Stimulated activated effector memory CD8-positive, alpha-beta T cell treated with anti-CD3 and anti-CD28 coated beads, Interleukin-12 subunit alpha, Interleukin-12 subunit beta, amount 100 ng/mL, for 72 hours (primary cell): ENCODE measurements at regions not wholly inside any gene's neighbourhood (a gene's known extent, or its start where the extent isn't known, plus 50 kb on each side); places are given as distances from the start of the nearest gene placed in this dataset.
"Not testable (repeated sequence)": the region's sequence is repeated elsewhere in the genome, so short reads cannot be mapped to it uniquely, and the experiment has no call there.

ENCODE experiments used
- ATAC-seq: fragments of 150-1000 bp; cut with Tn5 transposase; 2 replicates; pipeline ENCODE4 v1.10.0; 2021
- DNase-seq, 2 donors: peaks; one replicate each; pipeline ENCODE4 v3.0.0; 2021 to 2022; ENCODE audit warnings: low spot score in 2 of 2
- H3K27ac Mint-ChIP-seq: one replicate; pipeline ENCODE4 v1.8.0; 2022; ENCODE audit warnings: mild to moderate bottlenecking, mixed read lengths
- H3K36me3 Mint-ChIP-seq: one replicate; pipeline ENCODE4 v1.8.0; 2022; ENCODE audit warnings: mild to moderate bottlenecking, mixed read lengths
- H3K4me1 Mint-ChIP-seq: one replicate; pipeline ENCODE4 v1.8.0; 2022; ENCODE audit warnings: mixed read lengths
- H3K4me3 Mint-ChIP-seq: one replicate; pipeline ENCODE4 v1.8.0; 2022; ENCODE audit warnings: mild to moderate bottlenecking, mixed read lengths
- H3K9me3 Mint-ChIP-seq: one replicate; pipeline ENCODE4 v1.8.0; 2022; ENCODE audit warnings: mixed read lengths

GRCh38 chr5:152623951-152624350, 218.9 kb upstream of the NMUR2 start:
- no peak for DNase-seq
- no peaks in the 10 kb centered on the region for H3K4me1 Mint-ChIP-seq
- no peaks in the 10 kb centered on the region for H3K36me3 Mint-ChIP-seq
- H3K9me3 Mint-ChIP-seq, result no peaks in the 10 kb centered on the region
- no peak for ATAC-seq
- no peak overlapping the region for H3K27ac Mint-ChIP-seq
- no peak overlapping the region for H3K4me3 Mint-ChIP-seq

DNA sequence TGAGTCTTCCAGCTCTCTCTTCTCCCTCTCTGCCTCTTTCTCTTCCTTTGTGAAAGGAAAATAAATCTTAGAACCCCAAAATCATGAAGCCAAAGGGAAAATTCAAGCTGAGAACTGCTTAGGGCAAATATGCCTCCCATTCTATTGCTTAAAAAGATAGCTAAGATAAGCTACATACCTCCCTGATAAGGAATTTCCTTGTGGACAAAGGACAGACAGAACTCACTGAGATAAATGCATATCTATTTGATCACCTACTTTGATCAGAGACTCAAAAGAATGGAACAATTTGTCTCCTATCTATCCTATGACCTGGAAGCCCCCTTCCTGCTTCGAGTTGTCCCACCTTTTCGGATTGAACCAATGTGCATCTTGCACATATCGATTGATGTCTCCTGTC, 220.6 kb upstream of the NMUR2 start:
- Mint-ChIP-seq H3K4me3 (no peak overlapping the region), H3K9me3 (no peaks in the 10 kb centered on the region), H3K36me3 (no peaks in the 10 kb centered on the region), H3K27ac (no peak overlapping the region), H3K4me1 (no peaks in the 10 kb centered on the region)
- ATAC-seq (no peak), DNase-seq (no peak)

DNA sequence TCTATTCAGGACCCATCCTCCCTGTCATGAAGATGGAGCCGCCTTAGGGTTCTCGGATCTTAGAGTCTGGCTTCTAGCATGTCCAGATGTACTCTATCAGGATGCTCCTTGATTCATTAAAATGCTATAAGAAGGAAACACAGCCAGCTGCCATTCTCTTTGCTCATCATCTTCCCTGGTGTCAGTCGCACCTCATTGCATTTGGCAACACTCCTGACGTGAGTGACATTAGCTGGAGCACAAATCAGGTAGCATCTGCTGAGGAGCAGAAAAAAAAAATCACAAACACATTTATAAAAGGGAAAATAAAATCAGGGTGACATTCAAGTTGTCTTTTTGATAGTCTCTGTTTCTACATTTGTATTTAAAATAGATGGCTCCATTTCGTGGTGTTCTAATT, 226.1 kb upstream of the NMUR2 start:
- no peaks in the 10 kb centered on the region for H3K9me3 Mint-ChIP-seq
- H3K4me3 Mint-ChIP-seq, result no peak overlapping the region
- no peak overlapping the region for H3K27ac Mint-ChIP-seq
- ATAC-seq, result no peak
- DNase-seq, result no peak
- H3K36me3 Mint-ChIP-seq, result no peaks in the 10 kb centered on the region
- no peaks in the 10 kb centered on the region for H3K4me1 Mint-ChIP-seq

- H3K4me3 Mint-ChIP-seq, result no peak overlapping the region
- DNase-seq (no peak), ATAC-seq (no peak)
- no peaks in the 10 kb centered on the region for H3K4me1 Mint-ChIP-seq
- no peaks in the 10 kb centered on the region for H3K9me3 Mint-ChIP-seq
- no peaks in the 10 kb centered on the region for H3K36me3 Mint-ChIP-seq
- no peak overlapping the region for H3K27ac Mint-ChIP-seq
These were observed 227.3 kb upstream of the NMUR2 start for GRCh38 chr5:152632360-152632759.

GRCh38 chr5:152634586-152634985, 229.5 kb upstream of the NMUR2 start:
- no peaks in the 10 kb centered on the region for H3K36me3 Mint-ChIP-seq
- DNase-seq (no peak), ATAC-seq (no peak)
- H3K4me1 Mint-ChIP-seq, result no peaks in the 10 kb centered on the region
- no peak overlapping the region for H3K27ac Mint-ChIP-seq
- no peak overlapping the region for H3K4me3 Mint-ChIP-seq
- H3K9me3 Mint-ChIP-seq, result peaks cover 6% of the 10 kb centered on the region

GRCh38 chr5:152638996-152639552, 234.0 kb upstream of the NMUR2 start:
- no peak overlapping the region for H3K27ac Mint-ChIP-seq
- DNase-seq, result no peak
- ATAC-seq, result no peak
- H3K9me3 Mint-ChIP-seq, result peaks cover 6% of the 10 kb centered on the region
- H3K4me1 Mint-ChIP-seq, result no peaks in the 10 kb centered on the region
- no peaks in the 10 kb centered on the region for H3K36me3 Mint-ChIP-seq
- H3K4me3 Mint-ChIP-seq, result no peak overlapping the region

- H3K27ac Mint-ChIP-seq, result no peak overlapping the region
- H3K36me3 Mint-ChIP-seq, result no peaks in the 10 kb centered on the region
- no peaks in the 10 kb centered on the region for H3K4me1 Mint-ChIP-seq
- no peak for ATAC-seq
- no peak for DNase-seq
- H3K9me3 Mint-ChIP-seq, result peaks cover 6% of the 10 kb centered on the region
- no peak overlapping the region for H3K4me3 Mint-ChIP-seq
These were observed 237.1 kb upstream of the NMUR2 start for GRCh38 chr5:152641970-152642805.

GRCh38 chr5:152642880-152643279, 237.8 kb upstream of the NMUR2 start:
- no peak overlapping the region for H3K4me3 Mint-ChIP-seq
- H3K27ac Mint-ChIP-seq, result no peak overlapping the region
- no peak for DNase-seq
- peaks cover 4% of the 10 kb centered on the region for H3K9me3 Mint-ChIP-seq
- no peaks in the 10 kb centered on the region for H3K36me3 Mint-ChIP-seq
- no peaks in the 10 kb centered on the region for H3K4me1 Mint-ChIP-seq
- ATAC-seq, result no peak

- H3K36me3 Mint-ChIP-seq, result no peaks in the 10 kb centered on the region
- ATAC-seq, result no peak
- no peak overlapping the region for H3K4me3 Mint-ChIP-seq
- H3K4me1 Mint-ChIP-seq, result no peaks in the 10 kb centered on the region
- DNase-seq, result no peak
- peaks cover 6% of the 10 kb centered on the region for H3K9me3 Mint-ChIP-seq
- H3K27ac Mint-ChIP-seq, result no peak overlapping the region
These were observed 239.1 kb upstream of the NMUR2 start for GRCh38 chr5:152644029-152644728.

DNA sequence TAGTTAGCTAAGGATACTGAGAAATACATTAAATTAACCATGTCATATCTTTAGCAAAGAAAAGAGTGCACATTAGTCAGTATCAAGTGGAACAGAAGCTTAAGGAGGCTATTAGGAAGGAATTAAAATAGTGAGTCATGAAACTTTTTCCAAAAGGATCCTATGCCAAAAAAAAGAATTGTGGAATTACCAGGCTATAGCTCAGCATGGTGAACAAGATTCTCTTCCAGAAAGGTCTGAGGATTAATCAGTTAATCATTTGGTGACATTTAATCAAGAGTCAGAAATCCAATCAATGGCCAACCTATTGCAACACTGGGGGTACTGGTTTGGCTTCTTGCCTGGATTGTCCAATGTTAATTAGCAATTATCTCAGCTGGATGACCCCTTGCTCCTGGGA, 244.5 kb upstream of the NMUR2 start:
- Mint-ChIP-seq H3K9me3 (peaks cover 3% of the 10 kb centered on the region), H3K27ac (no peak overlapping the region), H3K4me1 (no peaks in the 10 kb centered on the region), H3K4me3 (no peak overlapping the region), H3K36me3 (no peaks in the 10 kb centered on the region)
- DNase-seq (no peak), ATAC-seq (no peak)

- H3K4me3 Mint-ChIP-seq, result no peak overlapping the region
- H3K4me1 Mint-ChIP-seq, result no peaks in the 10 kb centered on the region
- ATAC-seq (no peak), DNase-seq (no peak)
- no peaks in the 10 kb centered on the region for H3K36me3 Mint-ChIP-seq
- peaks cover 3% of the 10 kb centered on the region for H3K9me3 Mint-ChIP-seq
- no peak overlapping the region for H3K27ac Mint-ChIP-seq
These were observed 245.3 kb upstream of the NMUR2 start for GRCh38 chr5:152650413-152650812.

- not testable (repeated sequence) for H3K4me3 Mint-ChIP-seq, H3K4me1 Mint-ChIP-seq, H3K9me3 Mint-ChIP-seq, H3K27ac Mint-ChIP-seq, ATAC-seq, H3K36me3 Mint-ChIP-seq, DNase-seq
These were observed 254.4 kb upstream of the NMUR2 start for GRCh38 chr5:152659470-152659869.

GRCh38 chr5:152673601-152674000, 268.5 kb upstream of the NMUR2 start:
- ATAC-seq, result no peak
- DNase-seq, result no peak
- Mint-ChIP-seq H3K4me3 (no peak overlapping the region), H3K36me3 (no peaks in the 10 kb centered on the region), H3K9me3 (no peaks in the 10 kb centered on the region), H3K27ac (no peak overlapping the region), H3K4me1 (no peaks in the 10 kb centered on the region)

GRCh38 chr5:152674403-152674802, 269.3 kb upstream of the NMUR2 start:
- Mint-ChIP-seq H3K4me1 (no peaks in the 10 kb centered on the region), H3K36me3 (no peaks in the 10 kb centered on the region), H3K9me3 (no peaks in the 10 kb centered on the region), H3K27ac (no peak overlapping the region), H3K4me3 (no peak overlapping the region)
- no peak for ATAC-seq
- no peak for DNase-seq

GRCh38 chr5:152676196-152676595, 271.1 kb upstream of the NMUR2 start:
- H3K36me3 Mint-ChIP-seq, result no peaks in the 10 kb centered on the region
- DNase-seq (no peak), ATAC-seq (no peak)
- no peaks in the 10 kb centered on the region for H3K9me3 Mint-ChIP-seq
- no peaks in the 10 kb centered on the region for H3K4me1 Mint-ChIP-seq
- no peak overlapping the region for H3K27ac Mint-ChIP-seq
- no peak overlapping the region for H3K4me3 Mint-ChIP-seq

DNA sequence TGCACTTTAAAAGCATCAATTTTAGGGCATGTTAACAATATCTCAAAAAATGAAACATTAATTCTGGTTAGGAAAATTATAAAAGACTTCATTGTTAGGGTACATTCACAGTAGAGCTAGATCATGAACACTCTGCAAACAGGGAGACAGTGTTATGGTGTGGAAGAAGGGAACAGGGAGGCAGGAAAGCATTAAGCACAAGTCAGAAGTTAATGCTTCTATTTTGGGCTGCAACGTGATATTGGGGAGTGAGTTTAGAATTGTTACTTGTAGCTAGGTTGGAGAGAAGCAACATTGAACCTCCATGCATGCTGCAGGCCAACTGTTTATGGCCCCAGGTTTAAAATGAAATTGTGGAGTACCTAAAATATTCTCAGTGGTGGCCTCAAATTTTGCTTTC, 278.1 kb upstream of the NMUR2 start:
- Mint-ChIP-seq H3K27ac (no peak overlapping the region), H3K9me3 (peaks cover 13% of the 10 kb centered on the region), H3K36me3 (no peaks in the 10 kb centered on the region), H3K4me3 (no peak overlapping the region), H3K4me1 (no peaks in the 10 kb centered on the region)
- no peak for ATAC-seq
- no peak for DNase-seq
